CD4-positive, alpha-beta T cell treated with Interleukin-1 beta for 1 hour (primary cell): ENCODE measurements at regions not wholly inside any gene's neighbourhood (a gene's known extent, or its start where the extent isn't known, plus 50 kb on each side); places are given as distances from the start of the nearest gene placed in this dataset.

Experiments
- DNase-seq, 2 donors: peaks; one replicate each; pipeline ENCODE4 v3.0.0-alpha.2; 2020 to 2022

GRCh38 chr6:10465629-10466499 is 51.0 kb upstream of the TFAP2A start:
- DNase-seq: peak in 1 of 2 donors; percentile 4
